GM21367 (cell line): ENCODE measurements at regions not wholly inside any gene's neighbourhood (a gene's known extent, or its start where the extent isn't known, plus 50 kb on each side); places are given as distances from the start of the nearest gene placed in this dataset.
"Not testable (repeated sequence)": the region's sequence is repeated elsewhere in the genome, so short reads cannot be mapped to it uniquely, and the experiment has no call there.

Experiments used
- ATAC-seq: cut with Tn5 transposase; IDR thresholded peaks from one replicate; pipeline ENCODE4 v1.9.1; 2021; ENCODE audit not compliant: unreplicated experiment

DNA sequence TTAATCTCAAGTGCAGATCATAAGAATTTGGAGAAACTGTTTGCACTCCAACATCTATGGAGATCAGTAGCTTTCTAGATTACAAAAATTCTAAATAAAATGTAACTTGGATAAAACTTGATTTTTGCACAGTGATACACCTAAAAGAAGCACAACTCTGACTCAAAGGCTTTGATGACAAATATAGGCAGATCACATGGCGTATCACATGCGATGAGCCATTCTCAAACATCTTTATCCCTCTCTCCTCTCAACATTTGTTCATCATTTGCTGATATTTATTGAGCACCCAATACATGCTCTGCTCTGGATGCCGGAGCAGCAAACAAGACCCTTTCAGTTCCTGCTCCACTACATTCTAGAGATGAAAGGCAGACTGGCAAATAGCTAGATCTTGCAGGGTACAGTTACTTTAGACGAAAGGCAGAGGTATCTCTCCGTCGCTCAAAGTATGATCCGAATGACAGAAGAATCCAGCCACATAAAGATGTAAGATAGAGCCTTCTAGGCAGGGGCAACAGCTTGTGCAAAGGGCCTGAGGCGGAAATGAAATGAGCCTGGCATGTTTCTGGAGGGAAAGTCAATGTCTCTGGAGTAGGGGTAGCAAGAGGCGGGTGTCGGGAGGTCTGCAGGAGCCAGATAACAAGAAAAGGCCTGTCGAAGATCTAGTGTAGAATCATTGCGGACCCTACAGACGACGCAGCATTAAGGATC, 145.8 kb upstream of the ERRFI1 start:
- no peak for ATAC-seq

DNA sequence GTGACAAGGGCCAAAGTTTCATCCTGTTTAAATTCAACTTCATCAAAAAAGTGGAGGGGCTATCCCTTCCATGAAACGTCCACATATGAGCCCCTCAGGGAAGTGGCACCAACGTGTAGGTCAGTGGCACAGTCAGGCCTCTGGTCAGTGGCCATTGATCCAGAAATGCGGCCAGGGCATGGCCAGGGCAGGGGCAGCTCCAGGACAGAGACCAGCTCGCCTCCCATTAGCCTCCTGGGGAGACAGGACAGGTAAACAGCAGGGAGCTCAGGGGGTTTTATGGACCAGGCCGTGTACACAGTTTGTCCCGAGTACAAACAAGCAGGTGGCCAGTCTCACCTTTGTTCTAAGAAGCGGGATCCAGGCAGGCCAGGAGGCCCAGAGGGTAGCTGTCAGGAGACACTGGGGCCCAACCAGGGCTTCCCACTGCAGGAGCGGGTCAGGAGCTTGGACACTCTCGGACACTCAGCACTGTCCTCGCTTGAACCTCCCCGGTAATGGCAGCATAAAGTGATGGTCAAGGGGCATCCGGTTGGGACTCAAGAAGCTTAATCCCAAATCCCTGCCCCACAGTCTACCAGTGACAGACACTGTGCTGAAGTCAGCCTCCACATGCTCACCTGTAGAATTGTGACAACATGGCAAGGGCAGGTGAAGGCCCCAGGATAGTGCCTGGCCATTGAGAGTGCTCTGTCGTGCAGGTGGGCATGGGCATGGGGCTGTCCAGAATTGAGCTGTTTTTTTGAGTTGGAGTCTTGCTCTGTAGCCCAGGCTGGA, 144.1 kb upstream of the ERRFI1 start:
- ATAC-seq, result no peak

DNA sequence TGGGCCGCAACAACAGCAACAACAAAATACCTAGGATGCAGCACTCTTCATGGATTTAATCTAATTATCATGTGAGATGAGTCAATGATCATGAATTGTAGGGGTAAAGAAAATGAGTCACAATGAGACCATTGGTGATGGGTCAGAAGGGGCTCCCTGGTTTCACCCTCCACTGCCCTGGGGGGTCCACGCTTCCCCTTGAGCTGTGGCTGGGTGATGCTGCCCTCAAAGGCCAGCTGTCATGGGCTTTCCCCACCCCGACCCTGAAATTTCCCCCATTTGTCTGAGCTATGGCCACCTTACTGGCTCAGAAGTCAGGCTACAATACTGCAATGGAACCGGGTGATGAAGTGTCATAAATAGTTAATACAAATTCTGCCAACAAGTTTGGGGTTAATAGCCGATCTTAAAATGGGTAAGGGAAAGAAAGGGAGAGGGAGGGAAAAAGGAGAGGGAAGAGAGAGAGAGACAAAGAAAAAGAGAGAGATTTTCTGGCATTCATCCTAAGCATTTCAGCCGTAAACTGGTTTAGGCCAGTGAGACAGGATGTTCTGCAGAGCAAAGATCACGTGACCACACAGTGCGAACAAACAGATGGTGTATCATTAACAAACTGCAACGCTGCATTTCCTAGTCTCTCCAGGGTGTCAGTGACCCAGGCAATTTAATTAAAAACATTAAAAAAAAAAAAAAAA, 143.4 kb upstream of the ERRFI1 start:
- no peak for ATAC-seq

DNA sequence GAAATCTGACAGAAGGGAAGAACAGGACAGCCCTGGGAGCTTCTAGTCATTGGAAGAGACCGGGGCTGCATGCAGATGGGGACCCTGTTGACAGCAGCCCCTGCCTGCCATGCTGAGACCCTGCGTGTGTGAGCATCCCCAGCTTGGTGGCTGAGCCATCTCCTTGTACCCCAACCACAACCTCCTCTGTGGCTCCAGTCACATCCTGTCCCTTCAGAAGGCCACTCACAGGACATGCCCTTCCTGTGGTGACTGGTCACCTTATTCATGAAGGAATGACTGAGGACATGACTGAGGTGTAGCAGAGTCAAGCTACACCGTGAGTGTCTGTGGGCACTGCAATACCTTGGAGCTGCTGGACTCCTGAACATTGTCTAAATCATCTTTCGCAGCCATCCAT, 141.8 kb upstream of the ERRFI1 start:
- ATAC-seq, result no peak

DNA sequence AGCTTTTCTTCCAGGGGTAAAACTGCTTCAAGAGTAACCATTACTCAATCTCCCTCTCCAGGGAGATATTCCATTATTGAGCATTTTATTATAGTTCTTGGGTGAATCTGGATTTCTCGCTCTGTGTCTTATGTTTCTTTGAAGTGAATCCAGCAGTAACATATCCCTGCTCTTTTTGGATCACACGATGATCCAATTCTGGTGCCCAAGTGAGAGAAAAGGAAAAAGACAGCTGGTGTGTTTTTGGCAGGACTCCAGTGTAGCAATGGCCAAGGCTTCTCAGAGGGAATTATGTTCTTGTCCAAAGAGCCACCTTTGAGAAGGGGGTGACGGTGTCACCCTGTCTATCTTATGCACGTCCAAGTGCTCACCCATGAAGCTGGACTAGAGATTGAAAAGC, 140.3 kb upstream of the ERRFI1 start:
- ATAC-seq, result no peak

DNA sequence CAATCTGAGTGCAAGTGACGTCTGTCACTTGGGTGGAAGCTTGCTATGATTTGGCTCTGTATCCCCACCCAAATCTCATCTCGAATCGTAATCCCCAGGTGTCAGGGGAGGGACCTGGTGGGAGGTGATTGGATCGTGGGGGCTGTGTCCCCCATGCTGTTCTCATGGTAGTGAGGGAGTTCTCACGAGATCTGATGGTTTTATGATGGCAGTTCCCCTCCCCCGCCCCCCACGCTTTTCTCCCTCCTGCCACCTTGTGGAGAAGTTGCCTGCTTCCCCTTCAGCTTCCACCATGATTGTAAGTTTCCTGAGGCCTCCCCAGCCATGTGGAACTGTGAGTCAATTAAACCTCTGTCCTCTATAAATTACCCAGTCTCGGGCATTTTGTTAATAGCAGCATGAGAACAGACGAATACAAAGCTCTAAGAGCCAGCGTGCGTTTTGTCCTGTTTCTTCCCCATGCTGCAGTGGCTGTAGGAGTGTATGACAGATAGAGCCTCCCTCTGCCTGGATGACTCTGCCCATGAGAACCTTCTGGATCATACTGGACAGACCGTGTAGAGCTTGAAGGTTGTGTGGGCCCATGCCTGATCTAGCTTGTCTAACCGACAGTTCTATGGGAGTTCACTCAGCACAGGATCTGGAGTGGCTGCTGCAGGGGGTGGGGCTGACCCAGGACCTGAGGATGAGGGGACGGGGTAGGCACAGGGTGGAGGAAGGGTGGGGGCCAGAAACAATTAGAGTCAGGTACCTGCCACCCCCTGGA, 139.7 kb upstream of the ERRFI1 start:
- no peak for ATAC-seq

DNA sequence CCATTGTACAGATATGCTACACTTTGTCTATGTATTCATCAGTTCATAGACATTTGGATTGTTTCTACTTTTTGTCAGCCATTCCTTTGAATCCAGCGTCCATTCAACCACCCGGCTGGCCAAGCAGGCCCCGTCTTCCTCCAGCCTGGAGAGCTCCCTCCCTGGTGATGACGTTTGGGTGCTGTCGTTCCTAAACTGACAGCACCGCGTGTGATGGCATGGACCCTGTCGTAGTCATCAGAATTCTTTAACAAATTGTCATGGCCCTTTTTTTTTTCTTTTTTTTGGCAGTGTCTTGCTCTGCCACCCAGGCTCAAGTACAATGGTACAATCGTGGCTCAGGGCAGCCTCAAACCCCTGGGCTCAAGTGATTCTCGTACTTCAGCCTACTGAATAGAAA, 138.6 kb upstream of the ERRFI1 start:
- ATAC-seq, result no peak

DNA sequence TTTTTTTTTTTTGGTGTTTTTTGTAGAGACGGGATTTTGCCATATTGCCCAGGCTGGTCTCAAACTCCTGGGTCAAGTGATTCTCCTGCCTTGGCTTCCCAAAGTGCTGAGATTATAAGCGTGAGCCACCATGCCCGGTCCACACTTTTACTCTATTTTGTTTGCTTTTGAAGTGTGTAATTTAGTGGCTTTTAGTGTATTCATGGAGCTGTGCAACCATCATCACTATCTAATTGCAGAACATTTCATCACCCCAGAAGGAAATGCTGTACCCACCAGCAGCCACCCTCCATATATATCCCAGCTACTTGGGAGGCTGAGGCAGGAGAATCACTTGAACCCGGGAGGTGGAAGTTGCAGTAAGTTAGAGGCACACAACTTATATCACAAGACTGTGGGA, 136.9 kb upstream of the ERRFI1 start:
- no peak for ATAC-seq

DNA sequence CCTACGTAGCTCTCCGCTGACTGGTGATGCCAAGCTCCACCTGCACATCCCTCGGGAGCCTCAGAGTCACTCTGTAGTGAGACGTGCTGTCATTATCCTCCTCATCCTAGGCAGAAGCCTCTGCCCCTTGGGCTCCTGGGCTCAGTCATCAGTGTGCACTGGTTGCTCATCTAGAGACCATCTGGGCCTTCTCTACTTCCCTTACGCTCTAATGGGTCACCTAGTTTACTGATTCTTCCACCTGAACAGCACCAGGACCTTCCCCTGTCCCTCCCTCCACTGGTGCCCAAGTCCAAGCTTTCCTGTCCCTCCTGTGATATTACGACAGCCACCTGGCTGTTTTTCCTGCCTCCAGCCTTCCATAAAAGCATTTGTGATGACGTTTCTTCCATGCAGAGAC, 136.1 kb upstream of the ERRFI1 start:
- no peak for ATAC-seq

DNA sequence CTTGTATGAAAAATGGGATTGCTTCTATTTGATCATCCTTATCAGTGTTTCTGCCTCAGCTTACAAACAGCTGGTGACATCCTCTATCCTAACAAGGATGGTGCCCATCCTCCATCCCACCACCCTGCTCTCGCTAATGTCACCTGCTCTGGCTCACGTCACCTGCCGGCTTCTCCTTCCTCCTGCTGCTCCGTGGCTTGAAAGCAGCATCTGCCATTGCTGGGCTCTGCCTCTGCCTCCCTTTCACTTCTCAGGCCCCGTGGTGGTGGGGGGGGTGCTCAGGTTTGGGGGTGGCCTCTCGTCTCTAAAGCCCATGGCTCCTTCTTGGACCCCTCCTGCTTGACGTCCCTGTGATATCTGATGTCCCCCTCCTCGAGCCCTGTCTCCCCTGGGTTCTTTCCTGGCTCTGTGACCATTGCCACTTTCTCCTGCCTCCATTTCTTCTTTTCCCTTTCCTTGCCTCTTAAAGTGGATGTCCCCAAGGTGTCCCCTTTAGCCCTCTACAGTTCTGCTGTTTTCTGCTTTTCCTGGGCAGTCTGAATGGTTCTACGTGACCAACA, 135.5 kb upstream of the ERRFI1 start:
- ATAC-seq, result no peak

DNA sequence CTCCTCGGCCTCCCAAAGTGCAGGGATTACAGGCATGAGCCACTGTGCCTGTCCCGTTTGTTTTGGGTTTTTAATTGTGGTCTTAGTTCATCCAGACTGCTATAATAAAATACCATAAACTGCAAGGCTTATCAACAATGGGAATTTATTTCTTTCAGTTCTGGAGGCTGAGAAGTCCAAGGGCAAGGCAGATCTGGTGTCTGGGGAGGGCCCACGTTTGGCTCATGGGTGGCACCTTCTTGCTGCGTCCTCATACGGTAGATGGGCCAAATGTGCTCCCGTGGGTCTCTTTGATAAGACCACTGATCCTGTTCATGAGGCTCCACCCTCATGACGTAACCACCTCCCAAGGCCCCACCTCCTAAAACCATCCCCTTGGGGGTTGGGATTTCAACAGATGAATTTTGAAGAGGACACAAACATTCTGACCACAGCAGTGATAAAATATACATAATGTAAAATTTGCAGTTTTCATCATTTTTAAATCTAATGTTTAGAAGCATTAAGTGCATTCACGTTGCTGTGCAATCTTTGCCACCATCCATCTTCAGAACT, 133.4 kb upstream of the ERRFI1 start:
- no peak for ATAC-seq

DNA sequence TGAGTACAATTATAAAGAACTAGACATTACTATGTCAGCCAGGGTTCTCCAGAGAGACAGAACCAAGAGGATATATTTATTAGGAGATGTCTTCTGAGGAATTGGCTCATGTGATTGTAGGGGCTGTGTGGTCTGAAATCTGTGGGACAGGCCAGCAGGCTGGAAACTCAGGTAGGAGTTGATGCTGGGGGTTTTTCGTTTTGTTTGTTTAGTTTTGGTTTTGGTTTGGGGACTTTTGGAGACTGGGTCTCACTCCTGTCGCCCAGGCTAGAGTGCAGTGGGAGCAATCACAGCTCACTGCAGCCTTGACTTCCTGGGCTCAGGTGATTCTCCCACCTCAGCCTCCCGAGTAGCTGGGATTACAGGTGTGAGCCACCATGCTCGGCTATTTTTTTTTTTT, 132.9 kb upstream of the ERRFI1 start:
- no peak for ATAC-seq

DNA sequence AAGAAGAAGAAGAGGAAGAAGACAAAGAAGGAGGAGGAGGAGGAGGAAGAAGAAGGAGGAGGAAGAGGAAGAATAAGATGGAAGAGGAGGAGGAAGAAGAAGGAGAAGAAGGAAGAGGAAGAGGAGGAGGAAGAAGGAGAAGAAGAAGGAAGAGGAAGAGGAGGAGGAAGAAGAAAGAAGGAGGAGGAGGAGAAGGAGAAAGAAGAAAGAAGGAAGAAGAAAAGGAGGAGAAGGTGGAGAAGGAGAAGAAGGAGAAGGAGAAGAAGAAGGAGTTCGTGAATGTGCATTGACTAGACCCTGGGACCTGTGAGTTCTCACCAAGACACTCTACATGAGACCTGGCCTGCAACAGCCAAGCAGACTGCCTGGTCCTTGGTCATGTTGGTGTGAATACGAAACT, 131.7 kb upstream of the ERRFI1 start:
- no peak for ATAC-seq

DNA sequence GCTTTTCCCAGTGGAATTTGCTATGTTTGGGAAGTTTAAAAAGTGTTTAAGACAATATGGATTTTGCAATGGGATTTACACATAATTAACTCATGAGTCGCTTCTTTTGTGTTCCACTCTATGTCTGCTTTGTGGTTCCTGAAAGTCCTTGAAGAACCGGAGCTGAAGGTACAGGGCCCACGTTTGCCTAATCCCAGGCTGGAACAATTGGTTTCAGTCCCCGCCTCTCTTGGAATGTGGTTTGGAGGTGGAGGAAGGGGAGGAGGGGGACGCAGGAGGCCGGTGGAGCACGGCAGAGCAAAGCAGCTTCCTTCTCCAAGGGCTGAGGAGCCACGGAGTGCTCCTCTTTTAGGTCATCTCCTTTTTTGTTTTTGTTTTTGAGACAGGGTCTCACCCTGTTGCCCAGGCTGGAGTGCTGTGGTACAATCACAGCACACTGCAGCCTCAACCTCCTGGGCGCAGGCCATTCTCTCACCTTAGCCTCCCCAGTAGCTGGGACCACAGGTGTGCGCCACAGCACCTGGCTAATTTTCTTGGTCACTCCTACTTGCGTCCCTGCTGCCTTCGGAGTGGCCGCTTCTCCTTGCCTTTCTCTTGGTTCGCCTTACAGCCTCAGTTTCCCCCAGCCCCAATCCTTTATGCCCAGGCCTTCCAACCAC, 129.5 kb upstream of the ERRFI1 start:
- no peak for ATAC-seq

DNA sequence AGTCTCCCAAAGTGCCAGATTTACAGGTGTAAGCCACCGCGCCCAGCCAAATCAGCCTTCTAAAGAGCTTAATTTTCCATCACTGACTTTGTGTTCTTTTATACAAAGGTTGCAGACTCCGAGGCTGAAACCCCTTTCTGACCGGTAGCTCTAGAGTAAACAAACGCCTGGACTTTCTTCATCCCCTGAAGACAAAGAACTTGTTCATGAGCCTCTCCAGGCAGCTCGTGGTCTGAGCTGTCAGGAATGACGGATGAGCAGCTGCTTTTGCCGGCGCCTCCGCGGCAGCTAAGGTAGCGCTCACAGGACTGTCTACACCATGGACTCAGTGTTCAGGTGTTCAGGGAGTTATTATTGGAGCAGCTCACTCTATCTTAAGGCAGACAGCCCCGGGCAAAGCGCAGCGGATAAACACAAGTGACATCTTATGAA, 128.5 kb upstream of the ERRFI1 start:
- ATAC-seq, result no peak

DNA sequence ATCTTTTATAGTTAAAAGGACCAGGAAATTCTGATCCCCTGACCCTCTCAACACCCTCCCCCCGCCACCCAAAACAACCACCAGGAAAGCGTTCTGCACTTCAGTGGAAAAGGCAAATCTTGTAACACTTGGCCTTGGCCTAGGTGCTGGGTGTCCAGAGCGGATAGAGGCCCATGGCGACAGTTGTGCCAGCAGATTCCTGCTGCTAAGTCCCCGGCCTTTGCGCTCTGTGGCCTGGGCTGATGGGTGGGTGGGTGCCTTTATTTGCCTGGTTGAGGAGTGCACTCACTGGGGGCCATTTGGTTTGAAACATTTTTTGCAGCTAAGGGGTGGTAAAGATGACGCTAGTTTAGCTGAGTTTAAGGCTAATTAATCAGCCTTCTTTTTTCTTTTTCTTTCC, 127.9 kb upstream of the ERRFI1 start:
- no peak for ATAC-seq

DNA sequence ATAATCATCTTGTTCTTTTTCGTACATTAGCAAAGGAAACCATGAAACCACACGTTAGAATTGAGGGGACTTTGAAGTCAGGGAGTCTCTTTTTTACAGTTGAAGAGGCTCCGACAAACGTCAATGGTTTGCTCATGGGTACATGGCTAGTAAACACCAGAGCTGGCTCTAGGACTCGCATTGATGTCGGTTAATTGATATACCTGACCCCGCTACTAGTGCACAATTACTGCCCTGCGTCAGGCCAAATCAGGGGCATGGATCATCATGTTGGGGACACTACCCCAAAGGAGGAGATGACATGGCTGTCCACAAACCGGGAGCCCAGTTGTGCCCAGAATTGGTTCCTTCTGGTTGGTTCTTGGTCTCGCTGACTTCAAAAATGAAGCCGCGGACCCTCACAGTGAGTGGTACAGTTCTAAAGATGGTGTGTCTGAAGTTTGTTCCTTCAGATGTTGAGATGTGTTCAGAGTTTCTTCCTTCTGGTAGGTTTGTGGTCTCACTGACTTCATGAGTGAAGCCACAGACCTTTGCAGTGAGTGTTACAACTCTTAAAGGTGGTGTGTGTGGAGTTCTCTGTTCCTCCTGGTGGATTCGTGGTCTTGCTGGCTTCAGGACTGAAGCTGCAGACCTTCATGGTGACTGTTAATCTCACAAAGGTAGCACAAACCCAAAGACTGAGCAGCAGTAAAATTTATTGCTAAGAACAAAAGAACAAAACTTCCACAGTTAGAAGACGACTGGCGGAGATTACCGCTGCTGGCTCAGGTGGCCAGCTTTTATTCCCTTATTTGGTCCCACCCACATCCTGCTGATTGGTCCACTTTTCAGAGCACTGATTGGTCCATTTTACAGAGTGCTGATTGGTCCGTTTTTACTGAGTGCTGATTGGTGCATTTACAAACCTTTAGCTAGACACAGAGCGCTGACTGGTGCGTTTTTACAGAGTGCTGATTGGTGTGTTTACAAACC, 126.9 kb upstream of the ERRFI1 start:
- ATAC-seq, result no peak

DNA sequence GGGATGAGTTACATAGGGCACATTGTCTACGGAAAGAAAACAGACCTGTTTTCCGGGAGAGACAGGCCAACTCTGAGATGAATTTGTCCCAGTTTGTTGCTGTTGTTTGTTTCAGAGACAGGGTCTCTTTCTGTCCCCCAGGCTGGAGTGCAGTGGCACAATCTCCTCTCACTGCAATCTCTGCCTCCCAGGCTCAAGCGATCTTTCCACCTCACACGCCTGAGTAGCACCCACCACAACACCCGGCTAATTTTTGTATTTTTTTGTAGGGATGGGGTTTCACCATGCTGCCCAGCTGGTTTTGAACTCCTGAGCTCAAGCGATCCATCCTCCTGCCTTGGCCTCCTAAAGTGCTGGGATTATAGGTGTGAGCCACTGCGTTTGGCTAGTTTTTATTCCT, 125.5 kb upstream of the ERRFI1 start:
- no peak for ATAC-seq

DNA sequence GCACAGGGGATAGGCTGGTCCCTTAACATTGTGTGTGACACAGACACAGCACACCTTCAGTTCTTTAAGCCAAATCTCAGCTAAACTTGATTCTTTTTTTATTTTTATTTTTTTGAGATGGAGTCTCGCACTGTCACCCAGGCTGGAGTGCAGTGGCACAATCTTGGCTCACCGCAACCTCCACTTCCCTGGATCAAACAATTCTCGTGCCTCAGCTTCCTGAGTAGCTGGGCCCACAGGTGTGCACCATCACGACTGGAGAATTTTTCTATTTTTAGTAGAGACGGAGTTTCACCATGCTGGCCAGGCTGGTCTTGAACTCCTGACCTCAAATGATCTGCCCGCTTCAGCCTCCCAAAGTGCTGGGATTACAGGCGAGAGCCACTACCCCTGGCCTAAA, 123.6 kb upstream of the ERRFI1 start:
- ATAC-seq, result not testable (repeated sequence)
